GM12873 (cell line): ENCODE measurements at regions not wholly inside any gene's neighbourhood (a gene's known extent, or its start where the extent isn't known, plus 50 kb on each side); places are given as distances from the start of the nearest gene placed in this dataset.

Experiments
- TF ChIP-seq, protein P1 (sequence below): IDR thresholded peaks from 2 replicates; pipeline ENCODE4 v1.5.1; 2012; ENCODE audit warnings: low read depth, mild to moderate bottlenecking, moderate library complexity, low read length, control low read depth; ENCODE audit not compliant: insufficient read depth; ENCODE audit errors: missing control alignments

DNA sequence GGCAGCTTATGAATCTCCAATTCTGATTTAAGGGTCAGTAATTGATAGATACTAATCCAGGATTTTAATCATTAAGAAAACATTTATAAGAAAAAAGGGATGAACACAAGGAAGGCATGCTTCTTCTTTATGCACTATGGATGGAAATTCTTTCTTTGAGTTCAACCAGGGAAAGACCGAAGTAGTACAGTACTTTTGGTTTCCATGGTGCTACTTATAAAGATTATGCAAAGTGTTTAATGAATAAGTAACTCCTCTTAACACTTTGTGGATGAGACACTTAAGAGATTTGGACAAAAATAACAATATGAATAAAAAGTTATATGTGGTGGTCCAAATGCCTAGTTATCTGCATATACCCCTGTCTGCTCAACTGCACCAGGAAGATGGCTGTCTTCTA lies 666.5 kb upstream of the FANCL start:
- TF ChIP-seq, protein P1, sequence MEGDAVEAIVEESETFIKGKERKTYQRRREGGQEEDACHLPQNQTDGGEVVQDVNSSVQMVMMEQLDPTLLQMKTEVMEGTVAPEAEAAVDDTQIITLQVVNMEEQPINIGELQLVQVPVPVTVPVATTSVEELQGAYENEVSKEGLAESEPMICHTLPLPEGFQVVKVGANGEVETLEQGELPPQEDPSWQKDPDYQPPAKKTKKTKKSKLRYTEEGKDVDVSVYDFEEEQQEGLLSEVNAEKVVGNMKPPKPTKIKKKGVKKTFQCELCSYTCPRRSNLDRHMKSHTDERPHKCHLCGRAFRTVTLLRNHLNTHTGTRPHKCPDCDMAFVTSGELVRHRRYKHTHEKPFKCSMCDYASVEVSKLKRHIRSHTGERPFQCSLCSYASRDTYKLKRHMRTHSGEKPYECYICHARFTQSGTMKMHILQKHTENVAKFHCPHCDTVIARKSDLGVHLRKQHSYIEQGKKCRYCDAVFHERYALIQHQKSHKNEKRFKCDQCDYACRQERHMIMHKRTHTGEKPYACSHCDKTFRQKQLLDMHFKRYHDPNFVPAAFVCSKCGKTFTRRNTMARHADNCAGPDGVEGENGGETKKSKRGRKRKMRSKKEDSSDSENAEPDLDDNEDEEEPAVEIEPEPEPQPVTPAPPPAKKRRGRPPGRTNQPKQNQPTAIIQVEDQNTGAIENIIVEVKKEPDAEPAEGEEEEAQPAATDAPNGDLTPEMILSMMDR, result no peak

DNA sequence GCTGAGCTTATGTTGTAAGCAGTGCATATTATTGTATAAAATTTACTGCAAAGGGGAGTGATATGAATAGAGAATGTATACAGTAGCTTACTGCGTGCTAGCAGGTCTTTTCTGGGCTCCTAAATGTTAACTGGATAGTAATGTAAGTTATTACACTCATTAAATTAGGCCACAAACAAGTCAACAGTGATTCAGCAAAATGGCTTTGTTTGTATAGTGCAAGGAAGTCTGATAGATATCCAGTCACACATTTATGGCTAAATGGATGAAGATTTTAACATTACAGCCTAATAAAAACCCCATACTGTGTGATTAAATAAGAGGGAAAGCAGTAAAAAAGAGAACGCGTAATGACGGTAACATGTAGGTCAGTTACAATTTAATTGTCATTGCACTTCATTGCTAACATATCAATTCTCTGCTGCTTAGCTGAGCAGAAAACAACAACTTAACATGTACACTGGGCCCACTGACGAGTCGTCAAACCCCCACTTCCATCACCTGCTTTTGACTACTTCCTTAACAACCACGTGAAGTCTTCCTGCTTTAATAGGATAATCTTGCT lies 665.0 kb upstream of the FANCL start:
- TF ChIP-seq, protein P1, result no peak

DNA sequence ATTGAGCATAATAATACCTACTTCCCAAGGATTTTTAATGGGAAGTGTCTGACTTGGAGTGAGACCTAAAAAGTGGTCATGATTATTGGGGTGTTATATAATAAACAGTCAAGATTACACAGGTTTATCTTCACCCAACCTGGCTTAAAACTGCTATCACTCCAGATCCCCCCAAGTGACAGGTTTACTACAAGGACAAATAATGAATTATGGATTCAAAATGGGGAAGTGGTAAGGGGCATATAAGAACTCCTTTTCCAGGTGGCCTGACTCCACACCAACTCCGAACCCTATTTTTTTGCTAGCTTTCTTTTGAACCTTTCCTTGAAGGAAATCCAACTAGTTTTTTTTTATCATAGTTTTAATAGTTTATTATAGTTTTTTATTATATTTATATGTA lies 663.0 kb upstream of the FANCL start:
- TF ChIP-seq, protein P1, result no peak

DNA sequence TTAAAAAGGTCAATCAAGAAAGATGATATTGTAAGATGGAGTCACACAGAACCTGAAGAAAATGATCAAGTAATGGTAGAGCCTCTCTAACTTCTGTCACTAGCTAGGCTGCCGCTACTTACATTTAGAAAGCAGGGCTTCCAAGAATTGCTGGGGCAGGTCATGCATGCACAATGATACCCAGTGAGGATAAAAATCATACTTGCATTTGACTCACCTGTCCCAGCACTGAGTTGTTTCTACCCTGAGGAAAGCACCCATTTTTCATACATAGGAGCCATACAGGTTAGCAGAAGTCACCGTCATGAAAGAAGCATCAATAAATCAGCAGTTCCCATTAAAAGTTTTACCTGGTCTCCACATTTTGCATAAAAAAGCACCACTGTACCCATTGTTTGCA lies 662.3 kb upstream of the FANCL start:
- TF ChIP-seq, protein P1, result no peak

DNA sequence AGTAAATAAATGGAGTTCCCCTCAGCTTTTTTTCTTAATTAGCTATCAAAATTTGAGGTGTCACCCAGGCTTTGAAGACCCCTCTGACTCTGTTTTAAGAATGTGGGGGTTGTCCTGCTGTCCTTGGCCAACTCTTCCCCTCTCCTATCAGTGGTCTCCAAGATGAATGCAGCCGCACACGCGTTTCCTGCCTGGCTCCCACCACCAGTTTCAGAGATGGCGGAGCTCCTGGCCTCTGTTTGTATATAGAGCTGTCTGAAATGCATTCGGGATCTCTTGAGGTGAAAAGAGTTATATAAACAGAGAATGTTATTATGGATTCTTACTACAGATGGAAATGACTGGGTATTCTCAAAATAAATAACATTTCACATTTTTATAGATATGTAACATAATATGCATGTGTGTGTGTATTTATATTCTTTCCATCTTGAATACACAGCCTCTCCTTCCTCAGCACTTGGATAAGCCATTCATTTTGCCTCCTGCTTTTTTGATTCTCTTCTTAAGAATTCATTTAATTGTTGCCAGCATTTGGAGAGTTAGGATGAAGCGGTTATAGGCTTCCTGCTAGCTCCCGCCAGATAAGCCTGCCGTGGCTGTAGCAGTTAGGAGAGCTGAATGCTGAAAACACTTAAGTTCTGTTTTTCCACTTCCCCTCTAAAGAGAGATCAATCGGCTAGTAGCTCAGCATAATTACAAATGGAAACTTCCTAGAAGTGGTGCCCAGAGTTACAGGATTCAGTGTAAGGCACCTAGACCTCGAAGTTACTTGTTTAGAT lies 659.3 kb upstream of the FANCL start:
- TF ChIP-seq, protein P1, result no peak

DNA sequence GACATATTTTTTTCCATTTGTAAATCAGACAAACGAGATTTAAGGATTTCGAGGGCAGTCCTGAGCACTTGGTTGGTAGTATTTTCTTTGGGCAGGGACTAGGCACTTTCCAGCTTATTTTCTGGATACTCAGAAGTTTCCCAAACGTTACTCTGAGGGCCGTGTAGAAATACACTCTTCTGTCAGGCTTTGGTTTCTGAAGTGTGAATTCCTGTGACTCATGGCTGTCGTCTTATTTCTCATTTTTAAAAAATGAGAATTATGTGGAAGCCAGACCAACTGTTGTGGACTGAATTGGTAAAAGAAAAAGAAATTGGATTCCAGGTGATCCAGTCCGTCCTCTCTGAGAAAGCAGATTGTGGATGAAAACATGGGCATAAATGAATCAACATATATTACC lies 658.6 kb upstream of the FANCL start:
- TF ChIP-seq, protein P1, result no peak

DNA sequence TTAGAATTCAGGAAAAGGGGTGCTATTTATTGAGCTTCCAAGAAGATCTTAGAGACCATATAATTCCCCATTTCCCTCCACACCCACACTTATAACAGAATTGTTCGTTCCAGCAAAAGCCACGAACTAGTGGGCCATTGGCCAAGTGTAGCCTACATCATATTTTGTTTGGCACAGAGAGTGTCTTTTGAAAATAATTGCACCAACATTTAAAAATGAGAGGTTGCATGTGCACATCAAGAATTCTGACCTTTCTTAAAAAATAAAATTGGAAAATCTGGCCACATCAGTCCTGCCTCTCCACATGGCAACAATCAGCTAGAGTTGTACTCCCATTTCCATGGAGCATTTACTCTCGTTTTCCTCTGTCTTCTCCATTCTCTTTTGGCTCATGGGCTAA lies 655.5 kb upstream of the FANCL start:
- TF ChIP-seq, protein P1, result no peak
